GM12874 (cell line): ENCODE measurements at regions not wholly inside any gene's neighbourhood (a gene's known extent, or its start where the extent isn't known, plus 50 kb on each side); places are given as distances from the start of the nearest gene placed in this dataset.

ENCODE experiments used
- TF ChIP-seq, protein P1 (sequence below): IDR thresholded peaks from 2 replicates; pipeline ENCODE4 v1.5.1; 2011; ENCODE audit warnings: low read depth, mild to moderate bottlenecking, control low read depth, low read length, moderate library complexity; ENCODE audit not compliant: insufficient read depth

DNA sequence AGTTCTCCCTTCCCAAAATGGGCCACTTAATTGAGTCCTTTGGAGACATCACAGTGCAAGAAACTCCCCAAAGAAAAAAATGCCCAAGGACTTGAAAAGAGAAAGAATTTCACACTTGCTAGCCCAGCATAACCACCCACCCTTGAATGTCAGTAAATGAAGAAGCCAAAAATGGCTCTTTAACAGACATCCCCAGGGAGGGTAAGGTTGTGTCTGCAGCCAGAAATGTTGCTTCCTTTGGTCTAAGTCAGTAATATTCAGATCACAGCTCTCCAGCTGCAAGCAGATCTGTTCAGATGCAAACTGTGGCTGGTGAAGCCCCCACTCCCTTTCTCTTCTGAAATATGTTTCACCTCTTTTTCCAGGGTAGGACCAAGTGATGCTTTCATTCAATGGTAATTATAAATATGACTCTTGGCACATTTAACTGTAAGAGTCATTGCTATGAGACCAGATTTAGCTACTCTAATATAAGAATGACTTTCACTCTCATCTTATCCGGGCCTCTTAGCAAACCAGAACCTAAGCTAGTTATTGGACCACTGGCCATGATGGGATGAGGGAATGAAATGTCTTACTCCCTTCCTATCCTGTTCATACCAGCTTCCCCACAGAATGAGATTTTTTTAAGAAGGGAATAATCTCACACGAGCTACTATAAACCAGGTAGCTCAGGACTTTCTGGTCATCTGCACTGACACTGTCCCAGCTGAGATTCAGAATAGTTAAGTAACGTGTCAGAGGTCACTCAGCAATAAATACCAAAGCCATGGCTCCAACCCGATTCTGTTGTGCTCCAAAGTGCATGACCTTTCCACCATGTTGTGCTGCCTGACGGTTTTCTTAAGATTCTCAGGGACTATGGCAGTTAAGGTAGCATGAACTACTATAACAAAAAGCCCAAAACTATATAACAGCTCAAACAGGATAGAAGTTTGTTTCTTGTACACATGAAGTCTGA is 234.1 kb downstream of the FOXO1 start:
- TF ChIP-seq, protein P1, sequence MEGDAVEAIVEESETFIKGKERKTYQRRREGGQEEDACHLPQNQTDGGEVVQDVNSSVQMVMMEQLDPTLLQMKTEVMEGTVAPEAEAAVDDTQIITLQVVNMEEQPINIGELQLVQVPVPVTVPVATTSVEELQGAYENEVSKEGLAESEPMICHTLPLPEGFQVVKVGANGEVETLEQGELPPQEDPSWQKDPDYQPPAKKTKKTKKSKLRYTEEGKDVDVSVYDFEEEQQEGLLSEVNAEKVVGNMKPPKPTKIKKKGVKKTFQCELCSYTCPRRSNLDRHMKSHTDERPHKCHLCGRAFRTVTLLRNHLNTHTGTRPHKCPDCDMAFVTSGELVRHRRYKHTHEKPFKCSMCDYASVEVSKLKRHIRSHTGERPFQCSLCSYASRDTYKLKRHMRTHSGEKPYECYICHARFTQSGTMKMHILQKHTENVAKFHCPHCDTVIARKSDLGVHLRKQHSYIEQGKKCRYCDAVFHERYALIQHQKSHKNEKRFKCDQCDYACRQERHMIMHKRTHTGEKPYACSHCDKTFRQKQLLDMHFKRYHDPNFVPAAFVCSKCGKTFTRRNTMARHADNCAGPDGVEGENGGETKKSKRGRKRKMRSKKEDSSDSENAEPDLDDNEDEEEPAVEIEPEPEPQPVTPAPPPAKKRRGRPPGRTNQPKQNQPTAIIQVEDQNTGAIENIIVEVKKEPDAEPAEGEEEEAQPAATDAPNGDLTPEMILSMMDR, result no peak

DNA sequence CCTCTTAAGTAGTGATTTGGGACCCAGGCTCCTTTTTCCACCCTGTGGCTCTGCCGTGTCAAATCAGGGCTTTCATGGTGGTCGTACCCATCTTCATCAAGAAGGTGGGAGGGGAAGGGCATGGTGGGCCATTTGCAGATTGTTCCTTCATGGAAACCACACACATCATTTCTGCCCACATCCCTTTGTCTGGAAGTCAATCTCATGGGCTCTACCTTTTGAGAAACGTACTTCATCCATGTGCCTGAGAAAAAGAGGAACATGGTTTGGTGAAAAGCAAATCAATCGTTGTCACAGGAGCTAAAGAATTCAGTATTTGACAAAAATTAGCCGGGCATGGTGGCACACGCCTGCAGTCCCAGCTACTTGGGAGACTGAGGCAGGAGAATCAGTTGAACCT is 233.4 kb downstream of the FOXO1 start:
- TF ChIP-seq, protein P1, result no peak

DNA sequence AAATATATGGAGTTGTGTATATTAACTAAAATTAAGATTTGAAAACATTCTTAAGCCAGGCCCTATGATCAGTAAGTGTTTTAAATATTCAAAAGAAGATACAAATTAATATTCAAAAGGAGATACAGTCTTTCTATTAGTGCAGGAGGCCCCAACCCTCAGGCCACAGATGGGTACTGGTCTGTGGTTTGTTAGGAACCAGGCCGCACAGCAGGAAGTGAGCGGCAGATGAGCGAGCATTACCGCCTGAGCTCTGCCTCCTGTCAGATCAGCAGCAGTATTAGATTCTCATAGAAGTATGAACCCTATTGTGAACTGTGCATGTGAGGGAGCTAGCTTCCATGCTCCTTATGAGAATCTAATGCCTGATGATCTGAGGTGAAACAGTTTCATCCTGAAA is 232.9 kb downstream of the FOXO1 start:
- TF ChIP-seq, protein P1, result no peak

DNA sequence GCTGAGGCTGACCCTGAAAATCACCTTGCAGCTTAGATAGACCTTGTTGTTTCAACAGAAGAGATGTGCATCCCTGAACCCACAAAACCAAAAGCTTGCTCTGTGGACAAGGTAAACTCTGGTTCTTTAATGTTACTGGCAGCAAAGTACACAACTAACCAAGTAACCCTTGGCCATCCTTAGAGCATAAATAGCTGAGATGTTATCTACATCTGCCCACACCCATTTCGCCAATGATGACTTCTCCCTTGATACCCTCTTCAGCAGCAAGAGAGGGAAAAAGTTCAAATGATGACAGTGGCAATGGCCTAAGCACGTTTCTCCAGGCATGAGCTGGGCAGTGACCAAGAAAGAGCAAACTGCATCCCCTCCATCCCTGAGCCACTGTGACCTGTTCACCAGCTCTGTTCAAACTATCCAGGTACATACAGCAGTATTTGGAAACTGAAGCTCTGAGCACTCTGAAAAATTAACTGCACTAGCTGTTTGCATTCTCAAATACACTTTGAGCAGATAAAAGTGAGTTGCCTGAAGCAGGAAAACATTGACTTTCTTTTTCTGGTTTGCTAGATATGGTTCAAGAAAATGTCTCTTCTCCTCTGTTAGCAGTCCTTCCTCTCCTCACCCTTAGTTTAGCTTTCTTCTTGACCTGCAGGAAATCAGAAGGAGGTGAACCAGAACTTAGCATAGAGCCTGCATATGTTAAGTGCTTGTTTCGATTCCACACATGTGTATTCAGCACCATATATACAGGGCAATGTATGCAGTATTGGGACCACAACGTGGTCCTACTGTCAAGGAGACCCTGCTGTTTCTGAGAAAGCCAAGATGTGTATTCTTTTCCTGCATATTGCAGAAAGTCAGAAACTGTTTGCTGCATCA is 231.7 kb downstream of the FOXO1 start:
- TF ChIP-seq, protein P1, result no peak

DNA sequence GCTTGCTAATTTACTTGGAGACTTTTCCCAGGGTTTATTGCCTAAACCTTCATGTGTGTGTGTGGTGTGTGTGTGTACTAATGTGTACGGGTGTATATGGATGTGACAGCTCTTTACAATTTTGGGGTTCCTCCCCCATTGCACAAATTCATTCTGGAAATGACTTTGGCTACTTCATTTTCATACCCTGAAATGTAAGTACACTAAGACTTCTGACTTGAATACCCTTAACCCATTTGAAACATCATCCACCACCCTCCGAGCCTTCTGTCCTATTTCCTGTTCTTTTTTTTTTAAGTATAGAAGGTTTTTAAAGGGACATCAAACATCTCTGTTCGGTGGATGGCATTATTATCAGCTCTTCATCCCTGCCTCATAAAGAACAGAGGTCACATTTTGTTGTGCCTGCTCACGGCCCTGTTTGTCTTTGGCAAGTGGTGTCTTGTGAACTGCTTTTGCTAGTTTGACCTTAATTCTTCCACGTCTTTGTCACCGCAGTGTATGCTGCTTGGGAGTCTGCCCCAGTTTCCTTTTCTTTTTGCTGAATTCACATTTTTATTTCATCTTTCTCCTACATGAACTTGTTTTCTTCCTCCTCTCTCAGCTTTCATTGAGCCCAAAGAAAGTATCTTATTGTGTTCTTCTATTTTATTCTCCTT is 228.3 kb downstream of the FOXO1 start:
- TF ChIP-seq, protein P1, result no peak

DNA sequence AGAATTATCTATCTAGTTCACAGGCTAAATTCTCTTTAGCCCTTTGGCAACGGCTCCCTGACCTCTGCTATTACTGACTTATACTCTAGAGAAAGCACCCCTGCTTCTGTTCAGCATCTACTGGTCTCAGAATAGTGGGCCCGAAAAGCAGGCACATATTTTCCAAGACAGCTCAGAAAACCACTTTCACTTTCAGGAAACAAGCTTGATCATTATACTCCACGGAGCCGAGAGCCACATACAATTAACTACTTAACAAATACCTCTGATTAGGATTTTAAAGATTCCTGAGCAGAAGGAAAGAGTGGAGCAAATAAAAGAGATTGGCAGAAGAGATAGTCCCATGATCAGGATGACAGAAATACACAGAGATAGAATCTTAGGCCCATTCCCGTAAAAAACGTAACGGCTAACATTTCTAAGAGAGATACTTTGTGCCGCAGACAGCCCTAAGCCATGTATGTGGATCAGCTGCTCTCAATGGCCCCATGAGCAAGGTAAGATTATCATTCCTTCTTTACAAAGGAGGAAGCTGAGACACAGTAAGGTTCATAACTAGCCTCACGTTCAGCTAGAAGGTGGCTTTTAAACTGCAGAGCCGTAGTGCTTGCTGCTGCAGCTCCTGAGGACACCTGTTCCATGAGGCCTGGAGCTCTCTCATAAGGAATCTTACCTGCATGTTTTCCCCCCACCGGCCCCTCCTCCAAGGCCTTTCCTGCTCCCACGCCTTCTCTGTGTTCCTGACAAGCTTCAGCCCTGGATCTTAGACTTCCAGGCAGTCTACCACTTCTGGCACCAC is 227.2 kb downstream of the FOXO1 start:
- TF ChIP-seq, protein P1, result no peak
